Mammary epithelial cell (primary cell): ENCODE measurements at regions not wholly inside any gene's neighbourhood (a gene's known extent, or its start where the extent isn't known, plus 50 kb on each side); places are given as distances from the start of the nearest gene placed in this dataset.

Experiments used
- EZH2 ChIP-seq: IDR thresholded peaks from 2 replicates; pipeline ENCODE4 v1.6.1; 2012; ENCODE audit warnings: low read length, inconsistent platforms, borderline replicate concordance
- TF ChIP-seq, protein P1 (sequence below), 2 donors: IDR thresholded peaks in 1 of 2; conservative IDR thresholded peaks in 1 of 2; 2 replicates each; pipeline ENCODE4 v1.5.1; 2011 to 2012; ENCODE audit warnings: inconsistent platforms in 2 of 2, low read length in 2 of 2, mild to moderate bottlenecking in 2 of 2, control low read depth in 1 of 2, low read depth in 1 of 2; ENCODE audit not compliant: insufficient read depth in 1 of 2; ENCODE audit errors: extremely low read depth in 1 of 2

DNA sequence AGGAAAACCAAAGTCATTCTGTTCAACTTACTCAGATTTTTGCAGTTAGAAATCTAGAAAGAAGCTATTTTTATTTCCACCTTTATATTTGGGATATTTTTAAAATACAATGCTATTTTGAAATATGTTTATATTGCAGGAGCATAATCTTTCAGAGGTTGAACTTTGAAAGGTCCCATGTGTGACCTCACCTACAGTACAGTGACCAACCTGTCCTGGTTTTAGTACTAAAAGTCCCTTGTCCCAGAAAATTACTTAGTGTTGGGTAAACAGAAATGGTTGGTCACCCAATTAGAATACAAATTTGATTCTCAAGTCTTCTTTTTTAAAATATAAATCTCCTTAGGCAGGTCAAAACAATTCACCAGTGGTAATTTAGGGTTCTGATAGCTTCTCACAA lies 141.6 kb upstream of the FRMD4B start:
- no peak for TF ChIP-seq EZH2
- TF ChIP-seq, protein P1, sequence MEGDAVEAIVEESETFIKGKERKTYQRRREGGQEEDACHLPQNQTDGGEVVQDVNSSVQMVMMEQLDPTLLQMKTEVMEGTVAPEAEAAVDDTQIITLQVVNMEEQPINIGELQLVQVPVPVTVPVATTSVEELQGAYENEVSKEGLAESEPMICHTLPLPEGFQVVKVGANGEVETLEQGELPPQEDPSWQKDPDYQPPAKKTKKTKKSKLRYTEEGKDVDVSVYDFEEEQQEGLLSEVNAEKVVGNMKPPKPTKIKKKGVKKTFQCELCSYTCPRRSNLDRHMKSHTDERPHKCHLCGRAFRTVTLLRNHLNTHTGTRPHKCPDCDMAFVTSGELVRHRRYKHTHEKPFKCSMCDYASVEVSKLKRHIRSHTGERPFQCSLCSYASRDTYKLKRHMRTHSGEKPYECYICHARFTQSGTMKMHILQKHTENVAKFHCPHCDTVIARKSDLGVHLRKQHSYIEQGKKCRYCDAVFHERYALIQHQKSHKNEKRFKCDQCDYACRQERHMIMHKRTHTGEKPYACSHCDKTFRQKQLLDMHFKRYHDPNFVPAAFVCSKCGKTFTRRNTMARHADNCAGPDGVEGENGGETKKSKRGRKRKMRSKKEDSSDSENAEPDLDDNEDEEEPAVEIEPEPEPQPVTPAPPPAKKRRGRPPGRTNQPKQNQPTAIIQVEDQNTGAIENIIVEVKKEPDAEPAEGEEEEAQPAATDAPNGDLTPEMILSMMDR (conservative IDR thresholded peaks at IDR 0.05 in 1 of 2, IDR thresholded peaks at IDR 0.05 in 1 of 2; ENCODE audit: extremely low read depth in 1 of 2, insufficient read depth in 1 of 2, low read depth in 1 of 2, low read length in 2 of 2) = no peak
